HCT116 (cell line): ENCODE measurements at regions not wholly inside any gene's neighbourhood (a gene's known extent, or its start where the extent isn't known, plus 50 kb on each side); places are given as distances from the start of the nearest gene placed in this dataset.

Experiments
- ATAC-seq: fragments of 200-7000 bp; cut with Tn5 transposase; 2 replicates; pipeline ENCODE4 v1.9.1; 2020; ENCODE audit warnings: mild to moderate bottlenecking, moderate library complexity
- BruUV-seq: library from RNA; stranded (reverse); fragments of 400-500 nt; replicated peaks from 2 replicates; lab custom pipeline; 2021; lab: Mats Ljungman, UMichigan
- CTCF ChIA-PET: fragments of 300-600 bp; sonication (Branson Sonifier 250); formaldehyde crosslinking; loops from one replicate; lab custom pipeline; 2021; ENCODE audit warnings: antibody characterized with exemption; lab: Charles Lee
- POLR2A ChIA-PET: fragments of 300-600, 350-600 bp; sonication (Branson Sonifier 250); formaldehyde crosslinking; loops from one replicate; lab custom pipeline; 2021; ENCODE audit warnings: antibody characterized with exemption; lab: Charles Lee
- RAD21 ChIA-PET, 2 experiments: fragments of 300-600 bp; sonication (Branson Sonifier 250); formaldehyde crosslinking; loops; one replicate each; lab custom pipeline; 2023; ENCODE audit warnings: low total read pairs in 2 of 2; ENCODE audit not compliant: uncharacterized antibody in 2 of 2, unreplicated experiment in 2 of 2, low non-redundant PET in 1 of 2; lab: Charles Lee
- DNase-seq: peaks from one replicate; pipeline ENCODE4 v3.0.0-alpha.2; 2010; ENCODE audit warnings: low read depth, low spot score
- H2AFZ ChIP-seq: fragments of 200-600 bp; shearing (Covaris generic), sonication (generic); 2 replicates; pipeline ENCODE4 v1.6.1; 2017; ENCODE audit warnings: low read depth, mixed run types, mixed read lengths, antibody characterized with exemption, low read length; ENCODE audit not compliant: poor library complexity, severe bottlenecking
- H3K27ac ChIP-seq: 2 replicates; pipeline ENCODE4 v1.5.1; 2012; ENCODE audit warnings: low read depth, low read length
- H3K27me3 ChIP-seq: fragments of 200-600 bp; sonication (generic); 2 replicates; pipeline ENCODE4 v1.6.1; 2016; ENCODE audit warnings: mixed run types, low read length, mixed read lengths; ENCODE audit not compliant: insufficient read depth
- H3K36me3 ChIP-seq, 2 experiments: fragments of 200-500 bp in 1 of 2; fragments of 200-600 bp in 1 of 2; sonication (Bioruptor generic) in 1 of 2; sonication (generic) in 1 of 2; 2 replicates each; pipeline versions ENCODE4 v1.5.1 to v1.6.1; 2014 to 2016; ENCODE audit warnings: low read length in 2 of 2, inconsistent platforms in 1 of 2, mixed read lengths in 1 of 2, mixed run types in 1 of 2; ENCODE audit not compliant: insufficient read depth in 2 of 2, control insufficient read depth in 1 of 2
- H3K4me1 ChIP-seq, 2 experiments: fragments of 200-600 bp in 1 of 2; sonication (generic) in 1 of 2; 2 replicates each; pipeline versions ENCODE4 v1.5.1 to v1.6.1; 2012 to 2017; ENCODE audit warnings: low read length in 2 of 2, inconsistent platforms in 1 of 2, mild to moderate bottlenecking in 1 of 2, mixed read lengths in 1 of 2, mixed run types in 1 of 2, moderate library complexity in 1 of 2; ENCODE audit not compliant: insufficient read depth in 2 of 2, control insufficient read depth in 1 of 2
- H3K4me2 ChIP-seq: fragments of 200-600 bp; sonication (generic); 2 replicates; pipeline ENCODE4 v1.6.1; 2017; ENCODE audit warnings: mixed run types, low read length, mixed read lengths
- H3K4me3 ChIP-seq, 2 experiments: fragments of 200-600 bp in 1 of 2; sonication (generic) in 1 of 2; replicated peaks in 1 of 2; 2 replicates each; pipeline ENCODE4 v1.5.1; 2011 to 2016; ENCODE audit warnings: low read length in 2 of 2, control low read depth in 1 of 2, low read depth in 1 of 2, mild to moderate bottlenecking in 1 of 2, mixed read lengths in 1 of 2, mixed run types in 1 of 2
- H3K79me2 ChIP-seq: fragments of 200-600 bp; sonication (generic); 2 replicates; pipeline ENCODE4 v1.6.1; 2017; ENCODE audit warnings: mild to moderate bottlenecking, mixed run types, low read length, moderate library complexity, mixed read lengths; ENCODE audit not compliant: insufficient read depth
- H3K9ac ChIP-seq: fragments of 200-600 bp; sonication (generic); 2 replicates; pipeline ENCODE4 v1.6.1; 2016; ENCODE audit warnings: low read length, mixed read lengths
- H3K9me2 ChIP-seq: fragments of 200-600 bp; sonication (generic), shearing (Covaris generic); 2 replicates; pipeline ENCODE4 v1.6.1; 2017; ENCODE audit warnings: mixed run types, mild to moderate bottlenecking, moderate library complexity; ENCODE audit not compliant: insufficient read depth
- H3K9me3 ChIP-seq, 2 experiments: fragments of 200-500 bp in 1 of 2; fragments of 200-600 bp in 1 of 2; sonication (Bioruptor generic) in 1 of 2; sonication (generic) in 1 of 2; 2 replicates each; pipeline ENCODE4 v1.6.1; 2014 to 2017; ENCODE audit warnings: low read length in 2 of 2, mixed read lengths in 2 of 2, inconsistent platforms in 1 of 2, low read depth in 1 of 2, mild to moderate bottlenecking in 1 of 2, mixed run types in 1 of 2, moderate library complexity in 1 of 2; ENCODE audit not compliant: control insufficient read depth in 1 of 2, insufficient read depth in 1 of 2
- H4K20me1 ChIP-seq: fragments of 200-600 bp; sonication (generic), shearing (Covaris generic); 2 replicates; pipeline ENCODE4 v1.6.1; 2017; ENCODE audit warnings: mixed run types, mild to moderate bottlenecking, moderate library complexity; ENCODE audit not compliant: insufficient read depth
- ATF3 ChIP-seq: IDR thresholded peaks from 2 replicates; pipeline ENCODE4 v1.6.1; 2012
- CBX3 ChIP-seq: IDR thresholded peaks from 2 replicates; pipeline ENCODE4 v1.6.1; 2012; ENCODE audit warnings: low read depth
- CEBPB ChIP-seq: IDR thresholded peaks from 2 replicates; pipeline ENCODE4 v1.6.1; 2012; ENCODE audit warnings: low read depth
- CTCF ChIP-seq, 3 experiments: fragments of 200-600 bp in 1 of 3; sonication (generic) in 1 of 3; IDR thresholded peaks in 2 of 3; conservative IDR thresholded peaks in 1 of 3; 2 replicates each; pipeline ENCODE4 v1.5.1; 2012 to 2017; ENCODE audit warnings: low read depth in 2 of 3, low read length in 2 of 3, antibody characterized with exemption in 1 of 3, borderline replicate concordance in 1 of 3, control low read depth in 1 of 3, mild to moderate bottlenecking in 1 of 3, mixed read lengths in 1 of 3, mixed run types in 1 of 3, moderate library complexity in 1 of 3; ENCODE audit not compliant: insufficient read depth in 1 of 3
- EGR1 ChIP-seq: IDR thresholded peaks from 2 replicates; pipeline ENCODE4 v1.6.1; 2012; ENCODE audit warnings: low read depth
- ELF1 ChIP-seq: IDR thresholded peaks from 2 replicates; pipeline ENCODE4 v1.6.1; 2012; ENCODE audit warnings: low read depth, borderline replicate concordance
- EZH2 ChIP-seq: fragments of 200-600 bp; sonication (generic); IDR thresholded peaks from 2 replicates; pipeline ENCODE4 v1.6.1; 2017; ENCODE audit warnings: antibody characterized with exemption, mixed run types
- EZH2phosphoT487 ChIP-seq: fragments of 200-600 bp; IDR thresholded peaks from 2 replicates; pipeline ENCODE4 v1.6.1; 2018; ENCODE audit warnings: antibody characterized with exemption, borderline replicate concordance
- FOSL1 ChIP-seq: IDR thresholded peaks from 2 replicates; pipeline ENCODE4 v1.6.1; 2012; ENCODE audit warnings: low read depth
- JUND ChIP-seq: IDR thresholded peaks from 2 replicates; pipeline ENCODE4 v1.6.1; 2012
- MAX ChIP-seq: IDR thresholded peaks from 2 replicates; pipeline ENCODE4 v1.6.1; 2012
- POLR2A ChIP-seq: IDR thresholded peaks from 2 replicates; pipeline ENCODE4 v1.7.0; 2011; ENCODE audit warnings: borderline replicate concordance; ENCODE audit not compliant: insufficient read depth, insufficient read length; ENCODE audit errors: extremely low read depth
- RAD21 ChIP-seq: IDR thresholded peaks from 2 replicates; pipeline ENCODE4 v1.6.1; 2012; ENCODE audit warnings: low read depth, mild to moderate bottlenecking
- SP1 ChIP-seq: IDR thresholded peaks from 2 replicates; pipeline ENCODE4 v1.6.1; 2012; ENCODE audit warnings: low read depth
- SRF ChIP-seq: IDR thresholded peaks from 2 replicates; pipeline ENCODE4 v1.6.1; 2012; ENCODE audit warnings: low read depth
- TCF7L2 ChIP-seq: IDR thresholded peaks from 2 replicates; pipeline ENCODE4 v1.7.0; 2011; ENCODE audit warnings: borderline replicate concordance, inconsistent platforms; ENCODE audit not compliant: insufficient read depth, insufficient read length; ENCODE audit errors: extremely low read depth
- YY1 ChIP-seq: IDR thresholded peaks from 2 replicates; pipeline ENCODE4 v1.6.1; 2011; ENCODE audit warnings: low read length, low read depth, moderate library complexity, mild to moderate bottlenecking; ENCODE audit not compliant: insufficient replicate concordance; ENCODE audit errors: extremely low read depth
- ZBTB33 ChIP-seq: IDR thresholded peaks from 2 replicates; pipeline ENCODE4 v1.6.1; 2011; ENCODE audit warnings: mild to moderate bottlenecking, low read length, moderate library complexity; ENCODE audit not compliant: insufficient replicate concordance; ENCODE audit errors: extremely low read depth
- ZFX ChIP-seq: fragments of 450-650 bp; IDR thresholded peaks from 2 replicates; pipeline ENCODE4 v1.6.1; 2017
- intact Hi-C: fragments of 100-400 bp; cut with micrococcal nuclease; formaldehyde crosslinking; loops from 2 replicates; pipeline ENCODE4 v1.10.0; 2022

- Histone ChIP-seq H3K36me3 (no peaks in the 10 kb centered on the region), H3K9ac (no peak overlapping the region), H3K4me3 (no peak overlapping the region), H3K9me3 (peaks cover 0 to 17% of the 10 kb centered on the region in 2 experiments; a peak in 1 of 4 replicates), H3K27ac (no peak overlapping the region), H3K4me1 (no peaks in the 10 kb centered on the region), H3K27me3 (no peaks in the 10 kb centered on the region), H4K20me1 (no peaks in the 10 kb centered on the region), H3K4me2 (no peak overlapping the region), H3K9me2 (no peaks in the 10 kb centered on the region), H3K79me2 (no peaks in the 10 kb centered on the region), H2AFZ (no peak overlapping the region)
- ChIA-PET RAD21 (no interaction called here), POLR2A (no interaction called here), CTCF (no interaction called here)
- ATAC-seq (no peak), DNase-seq (no peak)
- BruUV-seq = no TSS peak
- intact Hi-C loops = no loop called here
- no peak for TF ChIP-seq SP1
- no peak for TF ChIP-seq ZFX
- no peak for TF ChIP-seq CBX3
- no peak for TF ChIP-seq EGR1
- TF ChIP-seq ATF3 = no peak
- no peak for TF ChIP-seq SRF
- TF ChIP-seq FOSL1 = no peak
- no peak for TF ChIP-seq CTCF (IDR thresholded peaks at IDR 0.05 in 2 of 3, conservative IDR thresholded peaks at IDR 0.05 in 1 of 3; ENCODE audit: borderline replicate concordance in 1 of 3, insufficient read depth in 1 of 3, low read depth in 2 of 3, low read length in 2 of 3)
- TF ChIP-seq CEBPB = no peak
- no peak for TF ChIP-seq TCF7L2
- no peak for TF ChIP-seq ELF1
- TF ChIP-seq ZBTB33 = no peak
- no peak for TF ChIP-seq JUND
- no peak for TF ChIP-seq EZH2phosphoT487
- no peak for TF ChIP-seq EZH2
- TF ChIP-seq YY1 = no peak
- TF ChIP-seq RAD21 = no peak
- TF ChIP-seq MAX = no peak
- TF ChIP-seq POLR2A = no peak
Observed at GRCh38 chr5:17696627-17697026, 62.4 kb downstream of the TAF11L14 start.
